Fibroblast of lung (primary cell): ENCODE measurements at regions not wholly inside any gene's neighbourhood (a gene's known extent, or its start where the extent isn't known, plus 50 kb on each side); places are given as distances from the start of the nearest gene placed in this dataset.

ENCODE experiments used
- DNase-seq, 2 donors: peaks; one replicate each; pipeline versions ENCODE4 v3.0.0 to v3.0.0-alpha.2; 2010; ENCODE audit warnings: low read depth in 2 of 2
- H2AFZ ChIP-seq: 2 replicates; pipeline ENCODE4 v1.5.1; 2012; ENCODE audit warnings: low read length, control low read depth, inconsistent platforms
- H3K27ac ChIP-seq: 2 replicates; pipeline ENCODE4 v1.5.1; 2011; ENCODE audit warnings: low read length, control low read depth; ENCODE audit not compliant: insufficient read depth
- H3K27me3 ChIP-seq: 2 replicates; pipeline ENCODE4 v1.5.1; 2011; ENCODE audit warnings: mild to moderate bottlenecking, low read length; ENCODE audit not compliant: control insufficient read depth, insufficient read depth
- H3K36me3 ChIP-seq: 2 replicates; pipeline ENCODE4 v1.5.1; 2011; ENCODE audit warnings: low read length; ENCODE audit not compliant: control insufficient read depth, insufficient read depth
- H3K4me1 ChIP-seq: 2 replicates; pipeline ENCODE4 v1.5.1; 2011; ENCODE audit warnings: low read length; ENCODE audit not compliant: control insufficient read depth, insufficient read depth; ENCODE audit errors: extremely low read depth
- H3K4me2 ChIP-seq: 2 replicates; pipeline ENCODE4 v1.5.1; 2011; ENCODE audit warnings: low read length, control low read depth; ENCODE audit not compliant: insufficient read depth; ENCODE audit errors: extremely low read depth
- H3K4me3 ChIP-seq, 4 experiments: fragments of 200-600 bp in 1 of 4; sonication (generic) in 1 of 4; replicated peaks in 1 of 4; 2 replicates each; pipeline ENCODE4 v1.5.1; 2011 to 2016; ENCODE audit warnings: low read length in 4 of 4, low read depth in 3 of 4, mild to moderate bottlenecking in 3 of 4, control low read depth in 2 of 4, inconsistent platforms in 1 of 4, mixed read lengths in 1 of 4; ENCODE audit not compliant: insufficient read depth in 1 of 4; ENCODE audit errors: control extremely low read depth in 1 of 4
- H3K79me2 ChIP-seq: 2 replicates; pipeline ENCODE4 v1.5.1; 2012; ENCODE audit warnings: mild to moderate bottlenecking, low read length, inconsistent platforms; ENCODE audit not compliant: control insufficient read depth, insufficient read depth
- H3K9ac ChIP-seq: 2 replicates; pipeline ENCODE4 v1.5.1; 2011; ENCODE audit warnings: mild to moderate bottlenecking, low read length, control low read depth; ENCODE audit not compliant: insufficient read depth
- H3K9me3 ChIP-seq: 2 replicates; pipeline ENCODE4 v1.5.1; 2012; ENCODE audit warnings: low read depth, low read length; ENCODE audit not compliant: control insufficient read depth, insufficient read depth
- H4K20me1 ChIP-seq: 2 replicates; pipeline ENCODE4 v1.5.1; 2011; ENCODE audit warnings: low read length; ENCODE audit not compliant: control insufficient read depth, insufficient read depth; ENCODE audit errors: extremely low read depth
- EZH2 ChIP-seq: IDR thresholded peaks from 2 replicates; pipeline ENCODE4 v1.5.1; 2012; ENCODE audit warnings: low read length, control low read depth, mild to moderate bottlenecking; ENCODE audit errors: missing control alignments
- TF ChIP-seq, protein P1 (sequence below), 2 donors: IDR thresholded peaks in 1 of 2; conservative IDR thresholded peaks in 1 of 2; 1 replicate in 1 of 2; 2 replicates in 1 of 2; pipeline ENCODE4 v1.5.1; 2011 to 2012; ENCODE audit warnings: low read length in 2 of 2, control low read depth in 1 of 2, inconsistent platforms in 1 of 2, low read depth in 1 of 2, mild to moderate bottlenecking in 1 of 2

DNA sequence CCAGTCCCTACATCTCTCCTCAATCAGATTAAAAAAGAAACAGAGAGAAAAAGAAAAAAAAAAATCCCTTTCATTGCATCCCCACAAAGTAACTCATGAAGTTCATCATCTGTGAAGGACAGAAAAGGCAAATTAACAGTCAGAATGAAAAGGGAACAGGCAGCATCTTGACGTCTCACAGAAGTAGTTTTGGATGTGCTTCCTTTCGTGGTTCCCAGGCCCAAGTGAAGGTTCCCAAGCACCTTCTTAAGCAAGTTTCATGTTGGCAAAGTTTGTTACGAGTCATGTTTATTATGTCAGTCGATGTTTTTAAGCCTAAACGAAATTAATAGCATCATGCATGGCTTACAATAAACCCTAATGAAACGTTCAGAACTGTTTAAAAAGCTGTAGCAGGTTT is 475.2 kb downstream of the SETD4 start:
- Histone ChIP-seq H3K27me3 (no peaks in the 10 kb centered on the region), H3K36me3 (no peaks in the 10 kb centered on the region), H2AFZ (no peak overlapping the region), H3K9ac (no peak overlapping the region), H4K20me1 (no peaks in the 10 kb centered on the region), H3K4me3 (no peak overlapping the region), H3K9me3 (no peaks in the 10 kb centered on the region), H3K27ac (no peak overlapping the region), H3K79me2 (no peaks in the 10 kb centered on the region), H3K4me1 (peaks cover 5% of the 10 kb centered on the region), H3K4me2 (no peak overlapping the region)
- TF ChIP-seq, protein P1, sequence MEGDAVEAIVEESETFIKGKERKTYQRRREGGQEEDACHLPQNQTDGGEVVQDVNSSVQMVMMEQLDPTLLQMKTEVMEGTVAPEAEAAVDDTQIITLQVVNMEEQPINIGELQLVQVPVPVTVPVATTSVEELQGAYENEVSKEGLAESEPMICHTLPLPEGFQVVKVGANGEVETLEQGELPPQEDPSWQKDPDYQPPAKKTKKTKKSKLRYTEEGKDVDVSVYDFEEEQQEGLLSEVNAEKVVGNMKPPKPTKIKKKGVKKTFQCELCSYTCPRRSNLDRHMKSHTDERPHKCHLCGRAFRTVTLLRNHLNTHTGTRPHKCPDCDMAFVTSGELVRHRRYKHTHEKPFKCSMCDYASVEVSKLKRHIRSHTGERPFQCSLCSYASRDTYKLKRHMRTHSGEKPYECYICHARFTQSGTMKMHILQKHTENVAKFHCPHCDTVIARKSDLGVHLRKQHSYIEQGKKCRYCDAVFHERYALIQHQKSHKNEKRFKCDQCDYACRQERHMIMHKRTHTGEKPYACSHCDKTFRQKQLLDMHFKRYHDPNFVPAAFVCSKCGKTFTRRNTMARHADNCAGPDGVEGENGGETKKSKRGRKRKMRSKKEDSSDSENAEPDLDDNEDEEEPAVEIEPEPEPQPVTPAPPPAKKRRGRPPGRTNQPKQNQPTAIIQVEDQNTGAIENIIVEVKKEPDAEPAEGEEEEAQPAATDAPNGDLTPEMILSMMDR (conservative IDR thresholded peaks at IDR 0.05 in 1 of 2, IDR thresholded peaks at IDR 0.05 in 1 of 2; ENCODE audit: low read depth in 1 of 2, low read length in 2 of 2): no peak
- TF ChIP-seq EZH2: no peak
- peak; percentile 33 to 64 for DNase-seq

DNA sequence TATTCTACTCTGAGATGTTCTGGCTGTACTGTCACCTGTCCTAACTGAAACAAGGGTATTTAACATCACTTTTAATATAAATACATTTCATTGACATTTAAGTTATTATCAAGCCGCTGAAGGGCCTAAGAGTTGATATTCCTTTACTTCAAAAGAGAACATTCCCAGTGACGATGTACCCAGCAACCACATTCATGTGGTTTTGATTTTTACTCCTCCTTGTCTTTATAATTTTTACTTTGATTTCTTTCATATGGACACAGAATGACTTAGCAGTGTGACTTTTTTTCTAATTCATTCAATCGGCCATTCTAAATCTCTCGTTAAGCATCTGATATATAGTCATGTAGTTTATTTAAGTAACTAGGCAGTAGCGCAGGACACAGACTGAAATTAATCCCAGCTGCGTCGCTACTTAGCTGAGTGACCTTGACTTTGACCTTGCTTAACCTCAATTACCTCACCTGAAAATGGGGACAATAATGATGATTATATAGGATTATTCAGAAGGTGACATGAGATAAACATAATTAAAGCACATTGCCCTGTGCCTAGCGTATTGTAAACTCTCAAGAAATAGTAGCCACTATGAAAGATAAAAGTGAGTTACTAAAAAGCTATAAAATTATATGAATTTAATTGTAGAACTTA is 476.6 kb downstream of the SETD4 start:
- Histone ChIP-seq H3K27me3 (no peaks in the 10 kb centered on the region), H3K79me2 (no peaks in the 10 kb centered on the region), H3K9me3 (no peaks in the 10 kb centered on the region), H2AFZ (no peak overlapping the region), H3K4me3 (no peak overlapping the region), H3K4me2 (no peak overlapping the region), H3K27ac (no peak overlapping the region), H3K36me3 (no peaks in the 10 kb centered on the region), H3K9ac (no peak overlapping the region), H3K4me1 (peaks cover 9% of the 10 kb centered on the region), H4K20me1 (no peaks in the 10 kb centered on the region)
- TF ChIP-seq, protein P1 (conservative IDR thresholded peaks at IDR 0.05 in 1 of 2, IDR thresholded peaks at IDR 0.05 in 1 of 2; ENCODE audit: low read depth in 1 of 2, low read length in 2 of 2): no peak
- TF ChIP-seq EZH2: no peak
- no peak for DNase-seq

DNA sequence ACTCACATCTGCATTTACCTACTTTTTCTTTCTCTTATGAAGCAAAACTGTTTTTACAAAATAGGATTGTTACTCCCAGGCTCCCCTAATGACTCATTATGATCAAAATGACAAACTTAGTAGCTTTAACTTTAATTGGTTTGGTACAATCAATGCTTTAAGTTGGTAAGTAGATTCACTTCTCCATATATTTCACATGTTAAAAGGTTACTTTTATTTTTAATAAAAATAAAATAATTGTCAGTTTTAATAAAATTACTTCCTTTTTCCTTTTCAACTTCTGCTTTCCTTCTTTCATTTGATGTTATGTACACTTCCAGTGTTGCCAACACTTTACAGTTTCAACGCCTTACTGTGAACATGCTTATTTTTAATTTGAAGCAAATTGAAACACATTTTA is 477.6 kb downstream of the SETD4 start:
- Histone ChIP-seq H3K4me1 (peaks cover 9% of the 10 kb centered on the region), H3K4me2 (no peak overlapping the region), H3K9ac (no peak overlapping the region), H3K27me3 (no peaks in the 10 kb centered on the region), H3K79me2 (no peaks in the 10 kb centered on the region), H3K9me3 (no peaks in the 10 kb centered on the region), H4K20me1 (no peaks in the 10 kb centered on the region), H3K4me3 (no peak overlapping the region), H3K36me3 (no peaks in the 10 kb centered on the region), H2AFZ (no peak overlapping the region), H3K27ac (no peak overlapping the region)
- TF ChIP-seq, protein P1 (conservative IDR thresholded peaks at IDR 0.05 in 1 of 2, IDR thresholded peaks at IDR 0.05 in 1 of 2; ENCODE audit: low read depth in 1 of 2, low read length in 2 of 2): no peak
- TF ChIP-seq EZH2: no peak
- no peak for DNase-seq
